DOHH2 (cell line): ENCODE measurements at regions not wholly inside any gene's neighbourhood (a gene's known extent, or its start where the extent isn't known, plus 50 kb on each side); places are given as distances from the start of the nearest gene placed in this dataset.

Experiments used
- EZH2phosphoT487 ChIP-seq: fragments of 200-600 bp; sonication (generic); IDR thresholded peaks from 2 replicates; pipeline ENCODE4 v1.6.1; 2017; ENCODE audit warnings: borderline replicate concordance, mild to moderate bottlenecking, antibody characterized with exemption, low read length, moderate library complexity, mixed read lengths
- TF ChIP-seq, protein P1 (sequence below): fragments of 200-600 bp; sonication (generic); IDR thresholded peaks from one replicate; pipeline ENCODE4 v1.5.1; 2014; ENCODE audit warnings: antibody characterized with exemption, mild to moderate bottlenecking, low read depth, low read length; ENCODE audit not compliant: poor library complexity, severe bottlenecking

DNA sequence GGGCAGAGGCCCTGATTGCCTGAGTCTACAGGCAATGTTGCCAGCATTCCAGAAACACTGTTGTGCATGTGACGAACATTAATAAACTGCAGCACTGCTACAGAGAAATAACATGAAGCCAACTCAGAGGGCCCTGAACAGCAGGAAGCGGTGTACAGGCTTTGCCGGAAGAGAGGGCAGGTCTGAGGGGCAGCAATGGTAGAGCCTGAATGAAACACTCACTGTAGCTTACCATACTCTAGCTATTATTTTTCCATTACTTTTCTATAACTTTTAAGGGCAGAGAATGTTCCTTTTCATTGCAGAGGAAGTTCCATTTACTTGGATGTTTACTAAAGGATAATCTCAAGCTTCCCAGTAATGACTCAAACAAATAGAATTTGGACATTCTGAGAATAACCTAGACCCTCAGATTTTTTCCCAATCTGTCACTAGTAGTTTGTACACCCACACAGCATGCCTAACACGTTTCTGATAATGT, 150.4 kb downstream of the MTX2 start:
- TF ChIP-seq, protein P1, sequence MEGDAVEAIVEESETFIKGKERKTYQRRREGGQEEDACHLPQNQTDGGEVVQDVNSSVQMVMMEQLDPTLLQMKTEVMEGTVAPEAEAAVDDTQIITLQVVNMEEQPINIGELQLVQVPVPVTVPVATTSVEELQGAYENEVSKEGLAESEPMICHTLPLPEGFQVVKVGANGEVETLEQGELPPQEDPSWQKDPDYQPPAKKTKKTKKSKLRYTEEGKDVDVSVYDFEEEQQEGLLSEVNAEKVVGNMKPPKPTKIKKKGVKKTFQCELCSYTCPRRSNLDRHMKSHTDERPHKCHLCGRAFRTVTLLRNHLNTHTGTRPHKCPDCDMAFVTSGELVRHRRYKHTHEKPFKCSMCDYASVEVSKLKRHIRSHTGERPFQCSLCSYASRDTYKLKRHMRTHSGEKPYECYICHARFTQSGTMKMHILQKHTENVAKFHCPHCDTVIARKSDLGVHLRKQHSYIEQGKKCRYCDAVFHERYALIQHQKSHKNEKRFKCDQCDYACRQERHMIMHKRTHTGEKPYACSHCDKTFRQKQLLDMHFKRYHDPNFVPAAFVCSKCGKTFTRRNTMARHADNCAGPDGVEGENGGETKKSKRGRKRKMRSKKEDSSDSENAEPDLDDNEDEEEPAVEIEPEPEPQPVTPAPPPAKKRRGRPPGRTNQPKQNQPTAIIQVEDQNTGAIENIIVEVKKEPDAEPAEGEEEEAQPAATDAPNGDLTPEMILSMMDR = no peak
- TF ChIP-seq EZH2phosphoT487 = no peak
